ENCODE measurements at regions not wholly inside any gene's neighbourhood (a gene's known extent, or its start where the extent isn't known, plus 50 kb on each side); places are given as distances from the start of the nearest gene placed in this dataset.

DNA sequence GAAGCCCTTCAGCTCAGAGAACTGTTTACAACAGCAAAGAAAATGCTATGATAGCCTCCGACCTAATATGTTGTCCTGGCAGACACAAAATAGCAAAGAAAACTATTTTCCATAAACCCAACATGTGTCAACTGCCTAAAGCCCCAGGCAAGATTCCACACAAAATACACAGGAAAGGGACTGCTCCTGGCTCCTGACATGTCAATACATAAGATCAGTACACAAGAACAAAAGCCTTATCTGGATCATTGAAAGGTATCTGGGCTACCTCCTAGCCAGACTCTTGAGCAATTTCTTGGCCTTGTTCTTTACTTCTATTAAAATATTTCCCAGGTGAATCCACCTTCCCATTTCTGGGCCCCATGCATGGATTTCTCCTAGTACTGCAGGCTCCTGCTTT is 242.3 kb upstream of the GRIP1 start:
- TF ChIP-seq, protein P1, sequence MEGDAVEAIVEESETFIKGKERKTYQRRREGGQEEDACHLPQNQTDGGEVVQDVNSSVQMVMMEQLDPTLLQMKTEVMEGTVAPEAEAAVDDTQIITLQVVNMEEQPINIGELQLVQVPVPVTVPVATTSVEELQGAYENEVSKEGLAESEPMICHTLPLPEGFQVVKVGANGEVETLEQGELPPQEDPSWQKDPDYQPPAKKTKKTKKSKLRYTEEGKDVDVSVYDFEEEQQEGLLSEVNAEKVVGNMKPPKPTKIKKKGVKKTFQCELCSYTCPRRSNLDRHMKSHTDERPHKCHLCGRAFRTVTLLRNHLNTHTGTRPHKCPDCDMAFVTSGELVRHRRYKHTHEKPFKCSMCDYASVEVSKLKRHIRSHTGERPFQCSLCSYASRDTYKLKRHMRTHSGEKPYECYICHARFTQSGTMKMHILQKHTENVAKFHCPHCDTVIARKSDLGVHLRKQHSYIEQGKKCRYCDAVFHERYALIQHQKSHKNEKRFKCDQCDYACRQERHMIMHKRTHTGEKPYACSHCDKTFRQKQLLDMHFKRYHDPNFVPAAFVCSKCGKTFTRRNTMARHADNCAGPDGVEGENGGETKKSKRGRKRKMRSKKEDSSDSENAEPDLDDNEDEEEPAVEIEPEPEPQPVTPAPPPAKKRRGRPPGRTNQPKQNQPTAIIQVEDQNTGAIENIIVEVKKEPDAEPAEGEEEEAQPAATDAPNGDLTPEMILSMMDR (optimal IDR thresholded peaks at IDR 0.05 in 1 of 3, IDR thresholded peaks at IDR 0.05 in 1 of 3, conservative IDR thresholded peaks at IDR 0.05 in 1 of 3; ENCODE audit: extremely low read depth in 1 of 3, insufficient read depth in 2 of 3, low read length in 3 of 3) = no peak
- TF ChIP-seq EZH2 (IDR thresholded peaks at IDR 0.05; ENCODE audit: low read length) = no peak
- H3K9ac ChIP-seq (ENCODE audit: control insufficient read depth, extremely low read depth, insufficient read depth, low read length) = no peak overlapping the region
- H4K20me1 ChIP-seq (ENCODE audit: control insufficient read depth, extremely low read depth, insufficient read depth, low read length) = no peaks in the 10 kb centered on the region
- H3K9me1 ChIP-seq (ENCODE audit: control insufficient read depth, extremely low read depth, insufficient read depth, low read length) = no peaks in the 10 kb centered on the region
- dilution Hi-C loops (cut with MboI; ENCODE audit: extremely low pct_ligation_motif_present, low sequenced_read_pairs) = no loop called here
- no peak overlapping the region for H3K27ac ChIP-seq (ENCODE audit: control insufficient read depth, insufficient read depth, low read length)
- H3K27me3 ChIP-seq (ENCODE audit: control insufficient read depth, extremely low read depth, insufficient read depth, low read length) = no peaks in the 10 kb centered on the region
- H3K4me1 ChIP-seq (ENCODE audit: control insufficient read depth, extremely low read depth, insufficient read depth, low read length) = peaks cover 20% of the 10 kb centered on the region
- H2AFZ ChIP-seq (ENCODE audit: control insufficient read depth, low read length) = no peak overlapping the region
- no peak overlapping the region for H3K4me3 ChIP-seq (ENCODE audit: control insufficient read depth in 2 of 3, extremely low read depth in 1 of 3, insufficient read depth in 2 of 3, low read depth in 1 of 3, low read length in 3 of 3)
- H3K79me2 ChIP-seq (ENCODE audit: control insufficient read depth, insufficient read depth, low read length) = no peaks in the 10 kb centered on the region
- no peak overlapping the region for H3K4me2 ChIP-seq (ENCODE audit: control insufficient read depth, extremely low read depth, insufficient read depth, low read depth, low read length)
- no peak for DNase-seq (ENCODE audit: low read depth, low spot score)
- H3K36me3 ChIP-seq (ENCODE audit: control insufficient read depth in 2 of 2, extremely low read depth in 1 of 2, insufficient read depth in 2 of 2, low read length in 2 of 2) = no peaks in the 10 kb centered on the region
- no peak for FAIRE-seq
- no peaks in the 10 kb centered on the region for H3K9me3 ChIP-seq (ENCODE audit: control insufficient read depth, low read depth, low read length)

- Histone ChIP-seq H2AFZ (ENCODE audit: control insufficient read depth, low read length) (no peak overlapping the region), H3K79me2 (ENCODE audit: control insufficient read depth, insufficient read depth, low read length) (no peaks in the 10 kb centered on the region), H3K9me1 (ENCODE audit: control insufficient read depth, extremely low read depth, insufficient read depth, low read length) (no peaks in the 10 kb centered on the region), H3K36me3 (ENCODE audit: control insufficient read depth in 2 of 2, extremely low read depth in 1 of 2, insufficient read depth in 2 of 2, low read length in 2 of 2) (no peaks in the 10 kb centered on the region), H3K27ac (ENCODE audit: control insufficient read depth, insufficient read depth, low read length) (no peak overlapping the region), H3K27me3 (ENCODE audit: control insufficient read depth, extremely low read depth, insufficient read depth, low read length) (no peaks in the 10 kb centered on the region), H3K9me3 (ENCODE audit: control insufficient read depth, low read depth, low read length) (no peaks in the 10 kb centered on the region), H3K4me3 (ENCODE audit: control insufficient read depth in 2 of 3, extremely low read depth in 1 of 3, insufficient read depth in 2 of 3, low read depth in 1 of 3, low read length in 3 of 3) (no peak overlapping the region), H3K9ac (ENCODE audit: control insufficient read depth, extremely low read depth, insufficient read depth, low read length) (no peak overlapping the region), H3K4me2 (ENCODE audit: control insufficient read depth, extremely low read depth, insufficient read depth, low read depth, low read length) (no peak overlapping the region), H3K4me1 (ENCODE audit: control insufficient read depth, extremely low read depth, insufficient read depth, low read length) (peaks cover 9% of the 10 kb centered on the region), H4K20me1 (ENCODE audit: control insufficient read depth, extremely low read depth, insufficient read depth, low read length) (no peaks in the 10 kb centered on the region)
- dilution Hi-C loops (cut with MboI; ENCODE audit: extremely low pct_ligation_motif_present, low sequenced_read_pairs) = no loop called here
- TF ChIP-seq, protein P1 (optimal IDR thresholded peaks at IDR 0.05 in 1 of 3, IDR thresholded peaks at IDR 0.05 in 1 of 3, conservative IDR thresholded peaks at IDR 0.05 in 1 of 3; ENCODE audit: extremely low read depth in 1 of 3, insufficient read depth in 2 of 3, low read length in 3 of 3) = no peak
- no peak for TF ChIP-seq EZH2 (IDR thresholded peaks at IDR 0.05; ENCODE audit: low read length)
- FAIRE-seq (no peak), DNase-seq (ENCODE audit: low read depth, low spot score) (no peak)
These were observed 246.2 kb upstream of the GRIP1 start for GRCh38 chr12:66925083-66925482.

Data from keratinocyte (primary cell).